NT2/D1 (cell line): ENCODE measurements at regions not wholly inside any gene's neighbourhood (a gene's known extent, or its start where the extent isn't known, plus 50 kb on each side); places are given as distances from the start of the nearest gene placed in this dataset.

Experiments used
- SUZ12 ChIP-seq: IDR thresholded peaks from 2 replicates; pipeline ENCODE4 v1.6.1; 2011; ENCODE audit not compliant: insufficient read length, insufficient read depth; ENCODE audit errors: extremely low read depth
- YY1 ChIP-seq: IDR thresholded peaks from 2 replicates; pipeline ENCODE4 v1.6.1; 2011; ENCODE audit not compliant: insufficient read length, insufficient read depth
- ZNF274 ChIP-seq: IDR thresholded peaks from 2 replicates; pipeline ENCODE4 v1.6.1; 2011; ENCODE audit warnings: mild to moderate bottlenecking, low read depth, low read length

DNA sequence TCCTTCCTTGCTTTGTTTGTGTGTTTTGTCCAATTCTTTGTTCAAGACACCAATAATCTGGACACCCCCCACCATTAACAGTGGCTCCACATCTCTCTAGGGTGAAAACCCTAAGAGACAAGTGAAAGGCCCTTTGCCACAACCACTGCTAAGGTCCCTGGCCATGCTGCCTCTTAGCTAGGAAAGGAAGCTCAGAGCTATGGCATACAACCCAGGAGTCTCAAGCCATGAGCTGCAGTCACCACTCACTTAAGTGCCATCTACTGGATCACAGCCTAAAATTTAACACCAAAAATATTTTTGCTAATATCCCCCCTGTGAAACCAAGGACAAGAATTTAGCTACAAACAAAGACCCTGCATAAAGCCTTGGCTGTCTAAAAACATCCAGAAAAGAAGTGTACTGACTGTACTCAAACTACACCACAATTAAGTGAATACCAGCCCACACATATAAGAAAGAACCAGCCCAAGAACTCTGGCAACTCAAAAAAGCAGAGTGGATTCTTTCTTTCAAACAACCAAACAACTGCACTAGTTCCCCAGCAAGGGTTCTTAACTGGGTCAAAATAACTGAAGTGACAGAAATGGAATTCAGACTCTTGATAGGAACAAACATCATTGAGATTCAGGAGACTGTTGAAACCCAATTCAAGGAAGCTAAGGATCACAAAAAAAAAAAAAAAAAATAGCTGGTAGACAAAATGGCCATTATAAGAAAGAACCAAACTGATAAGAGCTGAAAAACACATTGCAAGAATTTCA is 130.1 kb upstream of the GALNT5 start:
- TF ChIP-seq ZNF274 (no peak), YY1 (no peak), SUZ12 (no peak)
